GM12878 (cell line): ENCODE measurements at regions not wholly inside any gene's neighbourhood (a gene's known extent, or its start where the extent isn't known, plus 50 kb on each side); places are given as distances from the start of the nearest gene placed in this dataset.

Experiments used
- CTCF ChIP-seq, 3 experiments: IDR thresholded peaks in 2 of 3; conservative IDR thresholded peaks in 1 of 3; 2 replicates each; pipeline ENCODE4 v1.5.1; 2011; ENCODE audit warnings: low read depth in 3 of 3, low read length in 3 of 3, mild to moderate bottlenecking in 3 of 3, control low read depth in 2 of 3, moderate library complexity in 2 of 3, inconsistent platforms in 1 of 3, mixed read lengths in 1 of 3; ENCODE audit not compliant: control insufficient read depth in 2 of 3, insufficient read depth in 1 of 3; ENCODE audit errors: extremely low read depth in 1 of 3
- EGR1 ChIP-seq, 2 experiments: IDR thresholded peaks; 1 replicate in 1 of 2; 2 replicates in 1 of 2; pipeline ENCODE4 v1.6.1; 2011 to 2012; ENCODE audit warnings: low read depth in 2 of 2, low read length in 2 of 2, borderline replicate concordance in 1 of 2, mild to moderate bottlenecking in 1 of 2, moderate library complexity in 1 of 2
- EZH2 ChIP-seq: IDR thresholded peaks from 2 replicates; pipeline ENCODE4 v1.6.1; 2012; ENCODE audit warnings: low read depth, mild to moderate bottlenecking, control low read depth, inconsistent platforms, low read length, borderline replicate concordance; ENCODE audit not compliant: control insufficient read depth
- POLR2AphosphoS2 ChIP-seq: IDR thresholded peaks from 2 replicates; pipeline ENCODE4 v1.6.1; 2011; ENCODE audit warnings: low read depth, mild to moderate bottlenecking, low read length, improper control_type of control experiment, moderate library complexity
- PRDM15 ChIP-seq: fragments of 450-650 bp; formaldehyde crosslinking; IDR thresholded peaks from 2 replicates; pipeline ENCODE4 v1.4.0; 2020; ENCODE audit warnings: mild to moderate bottlenecking, moderate library complexity

GRCh38 chr14:43464968-43465367 is 1042.1 kb downstream of the FSCB start:
- no peak for TF ChIP-seq EZH2
- TF ChIP-seq CTCF (IDR thresholded peaks at IDR 0.05 in 2 of 3, conservative IDR thresholded peaks at IDR 0.05 in 1 of 3; ENCODE audit: control insufficient read depth in 2 of 3, extremely low read depth in 1 of 3, insufficient read depth in 1 of 3, low read depth in 3 of 3, low read length in 3 of 3), result no peak
- no peak for TF ChIP-seq POLR2AphosphoS2
- TF ChIP-seq PRDM15, result no peak
- no peak for TF ChIP-seq EGR1 (IDR thresholded peaks at IDR 0.05; ENCODE audit: borderline replicate concordance in 1 of 2, low read depth in 2 of 2, low read length in 2 of 2)
